ENCODE measurements at regions not wholly inside any gene's neighbourhood (a gene's known extent, or its start where the extent isn't known, plus 50 kb on each side); places are given as distances from the start of the nearest gene placed in this dataset.

GRCh38 chr2:198595721-198596120, 791.3 kb downstream of the PLCL1 start:
- ChIA-PET CTCF (no interaction called here), POLR2A (no interaction called here)
- no peak overlapping the region for H3K4me3 ChIP-seq (ENCODE audit: low read depth, low read length)
- TF ChIP-seq CTCF (IDR thresholded peaks at IDR 0.05; ENCODE audit: low read depth, low read length), result no peak
- no peak overlapping the region for H3K27ac ChIP-seq (ENCODE audit: low read depth, low read length)
- H3K27me3 ChIP-seq (ENCODE audit: control insufficient read depth, insufficient read depth, low read length), result no peaks in the 10 kb centered on the region
- H3K9me3 ChIP-seq (ENCODE audit: control insufficient read depth, insufficient read depth, low read length), result no peaks in the 10 kb centered on the region
- DNase-seq (ENCODE audit: low read depth, low spot score), result no peak

GRCh38 chr2:198591586-198591985, 787.2 kb downstream of the PLCL1 start:
- no peak for TF ChIP-seq CTCF (IDR thresholded peaks at IDR 0.05; ENCODE audit: low read depth, low read length)
- Histone ChIP-seq H3K9me3 (ENCODE audit: control insufficient read depth, insufficient read depth, low read length) (no peaks in the 10 kb centered on the region), H3K27ac (ENCODE audit: low read depth, low read length) (no peak overlapping the region), H3K27me3 (ENCODE audit: control insufficient read depth, insufficient read depth, low read length) (no peaks in the 10 kb centered on the region), H3K4me3 (ENCODE audit: low read depth, low read length) (no peak overlapping the region)
- POLR2A ChIA-PET, result no interaction called here
- no peak for DNase-seq (ENCODE audit: low read depth, low spot score)
- CTCF ChIA-PET, result no interaction called here

- H3K27me3 ChIP-seq (ENCODE audit: control insufficient read depth, insufficient read depth, low read length), result no peaks in the 10 kb centered on the region
- CTCF ChIA-PET, result no interaction called here
- H3K27ac ChIP-seq (ENCODE audit: low read depth, low read length), result no peak overlapping the region
- no peak overlapping the region for H3K4me3 ChIP-seq (ENCODE audit: low read depth, low read length)
- no peak for TF ChIP-seq CTCF (IDR thresholded peaks at IDR 0.05; ENCODE audit: low read depth, low read length)
- POLR2A ChIA-PET, result no interaction called here
- no peaks in the 10 kb centered on the region for H3K9me3 ChIP-seq (ENCODE audit: control insufficient read depth, insufficient read depth, low read length)
- no peak for DNase-seq (ENCODE audit: low read depth, low spot score)
Measured at GRCh38 chr2:198587741-198588140, 783.3 kb downstream of the PLCL1 start.

- no peak for TF ChIP-seq CTCF (IDR thresholded peaks at IDR 0.05; ENCODE audit: low read depth, low read length)
- no peaks in the 10 kb centered on the region for H3K9me3 ChIP-seq (ENCODE audit: control insufficient read depth, insufficient read depth, low read length)
- DNase-seq (ENCODE audit: low read depth, low spot score), result no peak
- no peaks in the 10 kb centered on the region for H3K27me3 ChIP-seq (ENCODE audit: control insufficient read depth, insufficient read depth, low read length)
- no peak overlapping the region for H3K4me3 ChIP-seq (ENCODE audit: low read depth, low read length)
- CTCF ChIA-PET, result no interaction called here
- POLR2A ChIA-PET, result no interaction called here
- H3K27ac ChIP-seq (ENCODE audit: low read depth, low read length), result no peak overlapping the region
Measured at GRCh38 chr2:198587240-198587639, 782.8 kb downstream of the PLCL1 start.

GRCh38 chr2:198571393-198571792, 767.0 kb downstream of the PLCL1 start:
- ChIA-PET POLR2A (no interaction called here), CTCF (no interaction called here)
- H3K9me3 ChIP-seq (ENCODE audit: control insufficient read depth, insufficient read depth, low read length), result no peaks in the 10 kb centered on the region
- TF ChIP-seq CTCF (IDR thresholded peaks at IDR 0.05; ENCODE audit: low read depth, low read length), result no peak
- DNase-seq (ENCODE audit: low read depth, low spot score), result no peak
- H3K4me3 ChIP-seq (ENCODE audit: low read depth, low read length), result no peak overlapping the region
- no peaks in the 10 kb centered on the region for H3K27me3 ChIP-seq (ENCODE audit: control insufficient read depth, insufficient read depth, low read length)
- H3K27ac ChIP-seq (ENCODE audit: low read depth, low read length), result no peak overlapping the region

Measured in AG04450 (cell line).